ENCODE measurements at regions not wholly inside any gene's neighbourhood (a gene's known extent, or its start where the extent isn't known, plus 50 kb on each side); places are given as distances from the start of the nearest gene placed in this dataset.

- Histone ChIP-seq H3K36me3 (ENCODE audit: control insufficient read depth, insufficient read depth, low read length) (no peaks in the 10 kb centered on the region), H3K27me3 (ENCODE audit: control insufficient read depth, insufficient read depth, low read length) (peaks cover 5% of the 10 kb centered on the region), H3K4me3 (ENCODE audit: low read depth in 2 of 2, low read length in 2 of 2) (no peak overlapping the region), H3K27ac (ENCODE audit: low read length) (no peak overlapping the region), H3K9me3 (ENCODE audit: control insufficient read depth, insufficient read depth, low read depth, low read length) (no peaks in the 10 kb centered on the region), H3K4me1 (ENCODE audit: control insufficient read depth, insufficient read depth, low read length) (no peaks in the 10 kb centered on the region)
- TF ChIP-seq REST (IDR thresholded peaks at IDR 0.05; ENCODE audit: insufficient read depth in 1 of 2, low read depth in 2 of 2, low read length in 1 of 2) = no peak
- TF ChIP-seq POLR2AphosphoS5 (IDR thresholded peaks at IDR 0.05; ENCODE audit: low read depth, low read length) = no peak
- TF ChIP-seq, protein P1, sequence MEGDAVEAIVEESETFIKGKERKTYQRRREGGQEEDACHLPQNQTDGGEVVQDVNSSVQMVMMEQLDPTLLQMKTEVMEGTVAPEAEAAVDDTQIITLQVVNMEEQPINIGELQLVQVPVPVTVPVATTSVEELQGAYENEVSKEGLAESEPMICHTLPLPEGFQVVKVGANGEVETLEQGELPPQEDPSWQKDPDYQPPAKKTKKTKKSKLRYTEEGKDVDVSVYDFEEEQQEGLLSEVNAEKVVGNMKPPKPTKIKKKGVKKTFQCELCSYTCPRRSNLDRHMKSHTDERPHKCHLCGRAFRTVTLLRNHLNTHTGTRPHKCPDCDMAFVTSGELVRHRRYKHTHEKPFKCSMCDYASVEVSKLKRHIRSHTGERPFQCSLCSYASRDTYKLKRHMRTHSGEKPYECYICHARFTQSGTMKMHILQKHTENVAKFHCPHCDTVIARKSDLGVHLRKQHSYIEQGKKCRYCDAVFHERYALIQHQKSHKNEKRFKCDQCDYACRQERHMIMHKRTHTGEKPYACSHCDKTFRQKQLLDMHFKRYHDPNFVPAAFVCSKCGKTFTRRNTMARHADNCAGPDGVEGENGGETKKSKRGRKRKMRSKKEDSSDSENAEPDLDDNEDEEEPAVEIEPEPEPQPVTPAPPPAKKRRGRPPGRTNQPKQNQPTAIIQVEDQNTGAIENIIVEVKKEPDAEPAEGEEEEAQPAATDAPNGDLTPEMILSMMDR (IDR thresholded peaks at IDR 0.05) = no peak
- TF ChIP-seq SIN3A (IDR thresholded peaks at IDR 0.05; ENCODE audit: borderline replicate concordance, insufficient read depth, low read depth, low read length) = no peak
- TF ChIP-seq TCF7L2 (IDR thresholded peaks at IDR 0.05; ENCODE audit: low read depth, low read length) = no peak
- in situ Hi-C loops (cut with HindIII; ENCODE audit: low pct_unique_long_range_greater_than_20kb, low sequenced_read_pairs) (no loop called here), intact Hi-C loops (cut with micrococcal nuclease; ENCODE audit: unreplicated experiment) (no loop called here)
- ChIA-PET CTCF (no interaction called here), POLR2A (no interaction called here)
- no TSS peak for BruUV-seq (replicated peaks)
- ATAC-seq (no peak), DNase-seq (ENCODE audit: low read depth, low spot score) (no peak)
Measured at GRCh38 chr11:69884751-69885150, 65.5 kb upstream of the FGF3 start.

- TF ChIP-seq TCF7L2 (IDR thresholded peaks at IDR 0.05; ENCODE audit: low read depth, low read length) = no peak
- no peak for TF ChIP-seq POLR2AphosphoS5 (IDR thresholded peaks at IDR 0.05; ENCODE audit: low read depth, low read length)
- TF ChIP-seq REST (IDR thresholded peaks at IDR 0.05; ENCODE audit: insufficient read depth in 1 of 2, low read depth in 2 of 2, low read length in 1 of 2) = no peak
- TF ChIP-seq, protein P1 (IDR thresholded peaks at IDR 0.05) = no peak
- TF ChIP-seq SIN3A (IDR thresholded peaks at IDR 0.05; ENCODE audit: borderline replicate concordance, insufficient read depth, low read depth, low read length) = no peak
- Histone ChIP-seq H3K4me1 (ENCODE audit: control insufficient read depth, insufficient read depth, low read length) (0 out of 2 replicates have a peak, but pooled peaks cover 8% of the 10 kb centered on the region), H3K36me3 (ENCODE audit: control insufficient read depth, insufficient read depth, low read length) (no peaks in the 10 kb centered on the region), H3K9me3 (ENCODE audit: control insufficient read depth, insufficient read depth, low read depth, low read length) (no peaks in the 10 kb centered on the region), H3K4me3 (ENCODE audit: low read depth in 2 of 2, low read length in 2 of 2) (no peak overlapping the region), H3K27me3 (ENCODE audit: control insufficient read depth, insufficient read depth, low read length) (peaks cover 6% of the 10 kb centered on the region), H3K27ac (ENCODE audit: low read length) (no peak overlapping the region)
- intact Hi-C loops (cut with micrococcal nuclease; ENCODE audit: unreplicated experiment) (no loop called here), in situ Hi-C loops (cut with HindIII; ENCODE audit: low pct_unique_long_range_greater_than_20kb, low sequenced_read_pairs) (no loop called here)
- no TSS peak for BruUV-seq (replicated peaks)
- no peak for ATAC-seq
- POLR2A ChIA-PET = no interaction called here
- CTCF ChIA-PET = interaction anchor here (1.2 kb wide), 1 partner anchor 8 kb away, joined by 3 read pairs; no protein-coding TSS in a partner anchor
- no peak for DNase-seq (ENCODE audit: low read depth, low spot score)
Measured at GRCh38 chr11:69887330-69887729, 68.1 kb upstream of the FGF3 start.

Measured in Panc1 (cell line).